Chondrocyte (in vitro differentiated cells): ENCODE measurements at regions not wholly inside any gene's neighbourhood (a gene's known extent, or its start where the extent isn't known, plus 50 kb on each side); places are given as distances from the start of the nearest gene placed in this dataset.
A peak's percentile ranks its signal among the peaks of the same experiment; 100 is the strongest.

Experiments used
- DNase-seq: peaks from one replicate; pipeline ENCODE4 v3.0.0; 2021; ENCODE audit warnings: mixed read lengths, low spot score
- H3K27ac Mint-ChIP-seq: one replicate; pipeline ENCODE4 v1.8.0; 2021; ENCODE audit warnings: mild to moderate bottlenecking, moderate library complexity, mixed read lengths; ENCODE audit not compliant: unreplicated experiment
- H3K27me3 Mint-ChIP-seq: 2 replicates; pipeline ENCODE4 v1.8.0; 2021; ENCODE audit warnings: low read depth, mixed read lengths
- H3K36me3 Mint-ChIP-seq: 2 replicates; pipeline ENCODE4 v1.8.0; 2021; ENCODE audit warnings: low read depth, mixed read lengths
- H3K4me1 Mint-ChIP-seq: 2 replicates; pipeline ENCODE4 v1.8.0; 2021; ENCODE audit warnings: low read depth, mild to moderate bottlenecking, mixed read lengths
- H3K4me3 Mint-ChIP-seq: one replicate; pipeline ENCODE4 v1.8.0; 2021; ENCODE audit warnings: mild to moderate bottlenecking, moderate library complexity, mixed read lengths; ENCODE audit not compliant: unreplicated experiment
- H3K9me3 Mint-ChIP-seq: 2 replicates; pipeline ENCODE4 v1.8.0; 2021; ENCODE audit warnings: low read depth, mixed read lengths
- TF ChIP-seq, protein P1 (sequence below): fragments of 200-600 bp; sonication (generic); IDR thresholded peaks from 2 replicates; pipeline ENCODE4 v1.5.0; 2021; ENCODE audit warnings: antibody characterized with exemption, mild to moderate bottlenecking, moderate library complexity

DNA sequence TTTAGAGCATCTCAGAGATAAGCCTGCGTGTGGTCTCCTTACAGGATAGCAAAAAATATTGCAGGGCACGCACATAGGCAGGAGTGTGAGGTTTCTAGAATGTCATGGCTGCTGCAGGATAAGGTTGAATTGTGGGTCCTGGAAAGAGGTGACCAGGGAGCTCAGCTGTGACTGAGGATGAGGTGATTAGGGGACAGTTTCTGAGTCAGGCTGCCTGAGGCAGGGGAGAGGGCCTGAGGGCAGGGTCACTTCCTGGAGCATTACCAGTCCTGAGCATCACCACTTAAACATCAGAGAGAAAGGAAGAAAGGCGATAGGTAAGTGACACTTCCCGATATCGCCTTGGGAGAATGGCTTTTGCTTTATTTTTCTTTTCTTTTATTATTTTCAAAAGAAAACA lies 813.8 kb downstream of the TUSC7 start:
- no peak overlapping the region for H3K27ac Mint-ChIP-seq
- peaks cover 8% of the 10 kb centered on the region for H3K4me1 Mint-ChIP-seq
- no peak for DNase-seq
- H3K4me3 Mint-ChIP-seq = no peak overlapping the region
- TF ChIP-seq, protein P1, sequence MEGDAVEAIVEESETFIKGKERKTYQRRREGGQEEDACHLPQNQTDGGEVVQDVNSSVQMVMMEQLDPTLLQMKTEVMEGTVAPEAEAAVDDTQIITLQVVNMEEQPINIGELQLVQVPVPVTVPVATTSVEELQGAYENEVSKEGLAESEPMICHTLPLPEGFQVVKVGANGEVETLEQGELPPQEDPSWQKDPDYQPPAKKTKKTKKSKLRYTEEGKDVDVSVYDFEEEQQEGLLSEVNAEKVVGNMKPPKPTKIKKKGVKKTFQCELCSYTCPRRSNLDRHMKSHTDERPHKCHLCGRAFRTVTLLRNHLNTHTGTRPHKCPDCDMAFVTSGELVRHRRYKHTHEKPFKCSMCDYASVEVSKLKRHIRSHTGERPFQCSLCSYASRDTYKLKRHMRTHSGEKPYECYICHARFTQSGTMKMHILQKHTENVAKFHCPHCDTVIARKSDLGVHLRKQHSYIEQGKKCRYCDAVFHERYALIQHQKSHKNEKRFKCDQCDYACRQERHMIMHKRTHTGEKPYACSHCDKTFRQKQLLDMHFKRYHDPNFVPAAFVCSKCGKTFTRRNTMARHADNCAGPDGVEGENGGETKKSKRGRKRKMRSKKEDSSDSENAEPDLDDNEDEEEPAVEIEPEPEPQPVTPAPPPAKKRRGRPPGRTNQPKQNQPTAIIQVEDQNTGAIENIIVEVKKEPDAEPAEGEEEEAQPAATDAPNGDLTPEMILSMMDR = no peak
- H3K27me3 Mint-ChIP-seq = peaks cover 17% of the 10 kb centered on the region
- no peaks in the 10 kb centered on the region for H3K36me3 Mint-ChIP-seq
- H3K9me3 Mint-ChIP-seq = peaks cover 3% of the 10 kb centered on the region

DNA sequence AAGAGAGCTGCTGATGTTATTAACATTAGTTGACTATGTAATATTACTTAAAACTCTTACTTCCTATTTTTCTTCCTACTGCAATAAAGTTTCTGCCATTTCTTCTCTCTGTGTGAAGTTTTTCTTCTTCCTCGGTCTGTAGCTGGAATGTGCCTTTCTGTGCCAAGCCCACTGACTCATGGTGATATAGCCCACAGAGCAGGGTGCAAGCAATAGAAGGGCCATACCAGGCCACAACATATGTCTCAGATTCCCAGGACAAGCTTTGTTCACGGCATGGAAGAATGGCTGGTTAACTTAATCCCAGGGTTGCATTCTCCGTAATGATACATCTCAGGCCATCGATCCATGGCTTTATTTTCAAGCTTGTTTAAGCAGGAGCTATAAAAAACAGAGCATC lies 815.3 kb downstream of the TUSC7 start:
- no peak for DNase-seq
- Mint-ChIP-seq H3K27ac (no peak overlapping the region), H3K4me3 (no peak overlapping the region), H3K27me3 (peaks cover 16% of the 10 kb centered on the region), H3K36me3 (no peaks in the 10 kb centered on the region), H3K9me3 (peaks cover 5% of the 10 kb centered on the region), H3K4me1 (peaks cover 8% of the 10 kb centered on the region)
- TF ChIP-seq, protein P1 = no peak

DNA sequence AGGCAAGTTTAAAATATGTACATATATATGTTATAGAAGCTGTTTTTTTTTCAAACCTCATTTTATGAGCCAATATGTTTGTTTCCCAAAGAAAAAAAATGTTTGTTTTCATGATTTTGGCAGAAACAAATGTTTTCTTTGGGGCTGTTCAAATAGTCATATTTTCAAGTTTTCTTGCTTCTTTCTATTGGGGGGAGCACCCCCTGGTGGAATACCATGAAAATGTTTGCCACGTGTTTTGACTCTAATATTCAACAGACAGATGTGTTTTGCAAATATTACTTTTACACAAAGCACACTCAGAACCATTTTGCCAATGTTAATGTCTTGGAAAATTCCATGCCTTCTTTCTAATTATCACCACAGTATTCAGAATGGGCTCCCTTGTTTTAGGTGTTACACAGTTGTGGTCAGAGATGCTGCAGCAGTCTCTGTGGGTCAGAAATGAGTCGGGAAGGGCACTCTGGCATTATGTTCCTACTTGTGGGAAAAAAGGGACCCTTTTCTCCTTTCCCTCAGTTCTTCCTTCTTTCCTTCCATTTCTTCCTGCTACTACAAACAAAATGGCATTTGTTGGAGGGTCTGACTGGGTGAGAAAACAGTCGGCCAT lies 817.0 kb downstream of the TUSC7 start:
- peaks cover 5% of the 10 kb centered on the region for H3K9me3 Mint-ChIP-seq
- peaks cover 8% of the 10 kb centered on the region for H3K4me1 Mint-ChIP-seq
- no peak for DNase-seq
- H3K27ac Mint-ChIP-seq = no peak overlapping the region
- H3K4me3 Mint-ChIP-seq = no peak overlapping the region
- H3K36me3 Mint-ChIP-seq = no peaks in the 10 kb centered on the region
- peaks cover 26% of the 10 kb centered on the region for H3K27me3 Mint-ChIP-seq
- TF ChIP-seq, protein P1 = peak; percentile 90

DNA sequence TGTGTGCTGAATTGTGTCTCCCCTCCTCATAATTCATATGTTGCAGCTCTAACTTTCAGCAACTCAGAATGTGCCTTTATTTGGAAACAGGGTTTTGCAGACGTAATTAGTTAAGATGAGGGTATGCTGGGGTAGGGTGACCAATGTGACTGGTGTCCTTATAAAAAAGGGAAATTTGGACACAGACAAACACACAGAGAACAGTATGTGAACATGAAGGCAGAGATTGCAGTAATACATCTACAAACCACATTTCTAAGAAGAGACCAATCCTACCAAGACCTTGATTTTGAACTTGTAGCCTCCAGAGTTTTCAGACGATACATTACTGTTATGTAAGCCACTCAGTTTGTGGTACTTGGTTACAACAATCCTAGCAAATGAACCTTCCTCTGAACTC lies 817.8 kb downstream of the TUSC7 start:
- H3K27me3 Mint-ChIP-seq = peaks cover 28% of the 10 kb centered on the region
- H3K4me3 Mint-ChIP-seq = no peak overlapping the region
- peaks cover 5% of the 10 kb centered on the region for H3K9me3 Mint-ChIP-seq
- DNase-seq = no peak
- H3K27ac Mint-ChIP-seq = no peak overlapping the region
- no peaks in the 10 kb centered on the region for H3K36me3 Mint-ChIP-seq
- H3K4me1 Mint-ChIP-seq = peaks cover 8% of the 10 kb centered on the region
- TF ChIP-seq, protein P1 = no peak

DNA sequence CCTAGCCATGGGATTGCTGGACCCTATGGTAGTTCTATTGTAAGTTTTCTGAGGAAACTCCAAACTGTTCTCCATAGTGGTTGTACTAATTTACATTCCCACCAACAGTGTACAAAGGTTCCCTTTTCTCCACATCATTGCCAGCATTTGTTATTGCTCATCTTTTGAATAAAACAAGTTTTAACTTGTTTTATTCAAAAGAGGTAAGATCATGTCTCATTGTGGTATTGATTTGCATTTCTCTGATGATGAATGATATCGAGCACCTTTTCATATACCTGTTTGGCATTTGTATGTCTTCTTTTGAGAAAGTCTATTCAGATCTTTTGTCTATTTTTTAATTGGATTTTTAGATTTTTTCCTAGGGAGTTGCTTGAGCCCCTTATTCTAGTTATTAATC lies 819.1 kb downstream of the TUSC7 start:
- no peaks in the 10 kb centered on the region for H3K36me3 Mint-ChIP-seq
- peaks cover 8% of the 10 kb centered on the region for H3K4me1 Mint-ChIP-seq
- H3K27ac Mint-ChIP-seq = no peak overlapping the region
- peaks cover 5% of the 10 kb centered on the region for H3K9me3 Mint-ChIP-seq
- TF ChIP-seq, protein P1 = no peak
- no peak overlapping the region for H3K4me3 Mint-ChIP-seq
- no peak for DNase-seq
- peaks cover 28% of the 10 kb centered on the region for H3K27me3 Mint-ChIP-seq
